GM21515 (cell line): ENCODE measurements at regions not wholly inside any gene's neighbourhood (a gene's known extent, or its start where the extent isn't known, plus 50 kb on each side); places are given as distances from the start of the nearest gene placed in this dataset.
"Not testable (repeated sequence)": the region's sequence is repeated elsewhere in the genome, so short reads cannot be mapped to it uniquely, and the experiment has no call there.

Experiments
- ATAC-seq: cut with Tn5 transposase; IDR thresholded peaks from one replicate; pipeline ENCODE4 v1.9.1; 2021; ENCODE audit not compliant: unreplicated experiment

- no peak for ATAC-seq
Observed at GRCh38 chr5:145585443-145586148, 249.5 kb downstream of the PRELID2 start.

GRCh38 chr5:145579301-145579700 is 255.8 kb downstream of the PRELID2 start:
- ATAC-seq: no peak

GRCh38 chr5:145574889-145575573 is 260.1 kb downstream of the PRELID2 start:
- ATAC-seq: no peak

GRCh38 chr5:145568581-145568980 is 266.6 kb downstream of the PRELID2 start:
- ATAC-seq: no peak

- ATAC-seq: no peak
Observed at GRCh38 chr5:145562931-145563330, 272.2 kb downstream of the PRELID2 start.

- ATAC-seq: no peak
Observed at GRCh38 chr5:145558288-145558687, 276.9 kb downstream of the PRELID2 start.

- no peak for ATAC-seq
Observed at GRCh38 chr5:145557345-145557744, 277.8 kb downstream of the PRELID2 start.

- no peak for ATAC-seq
Observed at GRCh38 chr5:145554399-145554798, 280.7 kb downstream of the PRELID2 start.

GRCh38 chr5:145553177-145553576 is 282.0 kb downstream of the PRELID2 start:
- ATAC-seq: no peak

- no peak for ATAC-seq
Observed at GRCh38 chr5:145551714-145552113, 283.4 kb downstream of the PRELID2 start.

- ATAC-seq: no peak
Observed at GRCh38 chr5:145548097-145548496, 287.0 kb downstream of the PRELID2 start.

- ATAC-seq: no peak
Observed at GRCh38 chr5:145544401-145544800, 290.7 kb downstream of the PRELID2 start.

- ATAC-seq: no peak
Observed at GRCh38 chr5:145543968-145544367, 291.2 kb downstream of the PRELID2 start.

- no peak for ATAC-seq
Observed at GRCh38 chr5:145540375-145540774, 294.8 kb downstream of the PRELID2 start.

- ATAC-seq: no peak
Observed at GRCh38 chr5:145539201-145539600, 295.9 kb downstream of the PRELID2 start.

- ATAC-seq: no peak
Observed at GRCh38 chr5:145536133-145536532, 299.0 kb downstream of the PRELID2 start.

- no peak for ATAC-seq
Observed at GRCh38 chr5:145531038-145531734, 304.0 kb downstream of the PRELID2 start.

- ATAC-seq: no peak
Observed at GRCh38 chr5:145521523-145521922, 313.6 kb downstream of the PRELID2 start.

GRCh38 chr5:145521066-145521465 is 314.1 kb downstream of the PRELID2 start:
- ATAC-seq: no peak

GRCh38 chr5:145520335-145520734 is 314.8 kb downstream of the PRELID2 start:
- ATAC-seq: no peak

GRCh38 chr5:145517588-145517987 is 317.6 kb downstream of the PRELID2 start:
- ATAC-seq: not testable (repeated sequence)

GRCh38 chr5:145511351-145511750 is 323.8 kb downstream of the PRELID2 start:
- ATAC-seq: no peak
